ENCODE measurements at regions not wholly inside any gene's neighbourhood (a gene's known extent, or its start where the extent isn't known, plus 50 kb on each side); places are given as distances from the start of the nearest gene placed in this dataset.
"Not testable (repeated sequence)": the region's sequence is repeated elsewhere in the genome, so short reads cannot be mapped to it uniquely, and the experiment has no call there.

GRCh38 chr10:58064714-58065528, 202.8 kb downstream of the IPMK start:
- H3K27me3 Mint-ChIP-seq: peaks cover 40% of the 10 kb centered on the region
- H3K27ac Mint-ChIP-seq (ENCODE audit: low read depth): no peak overlapping the region
- H3K9me3 Mint-ChIP-seq: no peaks in the 10 kb centered on the region
- no peak for DNase-seq (ENCODE audit: low spot score in 2 of 2)
- no peak overlapping the region for H3K4me3 Mint-ChIP-seq
- no peak for ATAC-seq (replicated peaks; ENCODE audit: extremely low read depth, poor library complexity, severe bottlenecking)
- no peaks in the 10 kb centered on the region for H3K4me1 Mint-ChIP-seq
- peaks cover 3% of the 10 kb centered on the region for H3K36me3 Mint-ChIP-seq (ENCODE audit: insufficient read depth)

- no peak overlapping the region for H3K27ac Mint-ChIP-seq (ENCODE audit: low read depth)
- H3K27me3 Mint-ChIP-seq: peaks cover 40% of the 10 kb centered on the region
- no peak overlapping the region for H3K4me3 Mint-ChIP-seq
- no peak for ATAC-seq (replicated peaks; ENCODE audit: extremely low read depth, poor library complexity, severe bottlenecking)
- H3K36me3 Mint-ChIP-seq (ENCODE audit: insufficient read depth): peaks cover 3% of the 10 kb centered on the region
- H3K9me3 Mint-ChIP-seq: no peaks in the 10 kb centered on the region
- no peaks in the 10 kb centered on the region for H3K4me1 Mint-ChIP-seq
- DNase-seq (ENCODE audit: low spot score in 2 of 2): no peak
Measured at GRCh38 chr10:58063861-58064480, 203.7 kb downstream of the IPMK start.

- not testable (repeated sequence) for H3K9me3 Mint-ChIP-seq; H3K36me3 Mint-ChIP-seq (ENCODE audit: insufficient read depth); H3K27ac Mint-ChIP-seq (ENCODE audit: low read depth); DNase-seq (ENCODE audit: low spot score in 2 of 2); H3K4me3 Mint-ChIP-seq; ATAC-seq (replicated peaks; ENCODE audit: extremely low read depth, poor library complexity, severe bottlenecking); H3K4me1 Mint-ChIP-seq; H3K27me3 Mint-ChIP-seq
Measured at GRCh38 chr10:58058683-58059082, 209.0 kb downstream of the IPMK start.

- no peaks in the 10 kb centered on the region for H3K4me1 Mint-ChIP-seq
- ATAC-seq (replicated peaks; ENCODE audit: extremely low read depth, poor library complexity, severe bottlenecking) (no peak), DNase-seq (ENCODE audit: low spot score in 2 of 2) (no peak)
- no peaks in the 10 kb centered on the region for H3K36me3 Mint-ChIP-seq (ENCODE audit: insufficient read depth)
- no peak overlapping the region for H3K27ac Mint-ChIP-seq (ENCODE audit: low read depth)
- H3K4me3 Mint-ChIP-seq: no peak overlapping the region
- H3K27me3 Mint-ChIP-seq: no peaks in the 10 kb centered on the region
- H3K9me3 Mint-ChIP-seq: no peaks in the 10 kb centered on the region
Measured at GRCh38 chr10:58054881-58055280, 212.8 kb downstream of the IPMK start.

GRCh38 chr10:58052772-58053171, 214.9 kb downstream of the IPMK start:
- ATAC-seq (replicated peaks; ENCODE audit: extremely low read depth, poor library complexity, severe bottlenecking) (no peak), DNase-seq (ENCODE audit: low spot score in 2 of 2) (no peak)
- Mint-ChIP-seq H3K4me3 (no peak overlapping the region), H3K9me3 (no peaks in the 10 kb centered on the region), H3K27me3 (no peaks in the 10 kb centered on the region), H3K27ac (ENCODE audit: low read depth) (no peak overlapping the region), H3K36me3 (ENCODE audit: insufficient read depth) (no peaks in the 10 kb centered on the region), H3K4me1 (no peaks in the 10 kb centered on the region)

- DNase-seq (ENCODE audit: low spot score in 2 of 2) (no peak), ATAC-seq (replicated peaks; ENCODE audit: extremely low read depth, poor library complexity, severe bottlenecking) (no peak)
- no peaks in the 10 kb centered on the region for H3K36me3 Mint-ChIP-seq (ENCODE audit: insufficient read depth)
- H3K4me3 Mint-ChIP-seq: no peak overlapping the region
- no peaks in the 10 kb centered on the region for H3K9me3 Mint-ChIP-seq
- no peaks in the 10 kb centered on the region for H3K4me1 Mint-ChIP-seq
- H3K27ac Mint-ChIP-seq (ENCODE audit: low read depth): no peak overlapping the region
- H3K27me3 Mint-ChIP-seq: no peaks in the 10 kb centered on the region
Measured at GRCh38 chr10:58050575-58050974, 217.1 kb downstream of the IPMK start.

- Mint-ChIP-seq H3K4me1 (no peaks in the 10 kb centered on the region), H3K4me3 (no peak overlapping the region), H3K36me3 (ENCODE audit: insufficient read depth) (no peaks in the 10 kb centered on the region), H3K27ac (ENCODE audit: low read depth) (no peak overlapping the region), H3K9me3 (no peaks in the 10 kb centered on the region), H3K27me3 (no peaks in the 10 kb centered on the region)
- ATAC-seq (replicated peaks; ENCODE audit: extremely low read depth, poor library complexity, severe bottlenecking) (no peak), DNase-seq (ENCODE audit: low spot score in 2 of 2) (no peak)
Measured at GRCh38 chr10:58048936-58049335, 218.8 kb downstream of the IPMK start.

GRCh38 chr10:58044072-58044471, 223.6 kb downstream of the IPMK start:
- Mint-ChIP-seq H3K27me3 (no peaks in the 10 kb centered on the region), H3K27ac (ENCODE audit: low read depth) (no peak overlapping the region), H3K36me3 (ENCODE audit: insufficient read depth) (no peaks in the 10 kb centered on the region), H3K4me1 (no peaks in the 10 kb centered on the region), H3K4me3 (no peak overlapping the region), H3K9me3 (peaks cover 6% of the 10 kb centered on the region)
- no peak for DNase-seq (ENCODE audit: low spot score in 2 of 2)
- no peak for ATAC-seq (replicated peaks; ENCODE audit: extremely low read depth, poor library complexity, severe bottlenecking)

- no peak for DNase-seq (ENCODE audit: low spot score in 2 of 2)
Measured at GRCh38 chr10:58041901-58042300, 225.8 kb downstream of the IPMK start.

GRCh38 chr10:58030208-58030607, 237.5 kb downstream of the IPMK start:
- ATAC-seq (replicated peaks; ENCODE audit: extremely low read depth, poor library complexity, severe bottlenecking): no peak
- no peak overlapping the region for H3K4me3 Mint-ChIP-seq

More at GRCh38 chr10:58041901-58042300, 225.8 kb downstream of the IPMK start:
- Mint-ChIP-seq H3K36me3 (ENCODE audit: insufficient read depth) (no peaks in the 10 kb centered on the region), H3K27ac (ENCODE audit: low read depth) (no peak overlapping the region), H3K4me1 (no peaks in the 10 kb centered on the region), H3K27me3 (no peaks in the 10 kb centered on the region), H3K4me3 (no peak overlapping the region), H3K9me3 (peaks cover 6% of the 10 kb centered on the region)
- ATAC-seq (replicated peaks; ENCODE audit: extremely low read depth, poor library complexity, severe bottlenecking): no peak

GRCh38 chr10:58028597-58029366, 238.9 kb downstream of the IPMK start:
- Mint-ChIP-seq H3K36me3 (ENCODE audit: insufficient read depth) (no peaks in the 10 kb centered on the region), H3K9me3 (no peaks in the 10 kb centered on the region), H3K27me3 (no peaks in the 10 kb centered on the region), H3K4me1 (no peaks in the 10 kb centered on the region), H3K4me3 (no peak overlapping the region), H3K27ac (ENCODE audit: low read depth) (no peak overlapping the region)
- ATAC-seq (replicated peaks; ENCODE audit: extremely low read depth, poor library complexity, severe bottlenecking) (no peak), DNase-seq (ENCODE audit: low spot score in 2 of 2) (no peak)

More at GRCh38 chr10:58030208-58030607, 237.5 kb downstream of the IPMK start:
- H3K4me1 Mint-ChIP-seq: no peaks in the 10 kb centered on the region
- H3K27ac Mint-ChIP-seq (ENCODE audit: low read depth): no peak overlapping the region
- H3K27me3 Mint-ChIP-seq: no peaks in the 10 kb centered on the region
- peaks cover 12% of the 10 kb centered on the region for H3K9me3 Mint-ChIP-seq
- H3K36me3 Mint-ChIP-seq (ENCODE audit: insufficient read depth): no peaks in the 10 kb centered on the region
- no peak for DNase-seq (ENCODE audit: low spot score in 2 of 2)

- Mint-ChIP-seq H3K4me3 (no peak overlapping the region), H3K4me1 (no peaks in the 10 kb centered on the region), H3K9me3 (no peaks in the 10 kb centered on the region), H3K36me3 (ENCODE audit: insufficient read depth) (no peaks in the 10 kb centered on the region), H3K27ac (ENCODE audit: low read depth) (no peak overlapping the region), H3K27me3 (no peaks in the 10 kb centered on the region)
- DNase-seq (ENCODE audit: low spot score in 2 of 2) (no peak), ATAC-seq (replicated peaks; ENCODE audit: extremely low read depth, poor library complexity, severe bottlenecking) (no peak)
Measured at GRCh38 chr10:58027426-58027825, 240.3 kb downstream of the IPMK start.

Data from central memory CD8-positive, alpha-beta T cell (primary cell).